ENCODE measurements at regions not wholly inside any gene's neighbourhood (a gene's known extent, or its start where the extent isn't known, plus 50 kb on each side); places are given as distances from the start of the nearest gene placed in this dataset.
"Not testable (repeated sequence)": the region's sequence is repeated elsewhere in the genome, so short reads cannot be mapped to it uniquely, and the experiment has no call there.

GRCh38 chr10:129179972-129180678 is 286.9 kb upstream of the MGMT start:
- H3K27ac Mint-ChIP-seq: no peak overlapping the region
- peaks cover 3% of the 10 kb centered on the region for H3K27me3 Mint-ChIP-seq
- H3K36me3 Mint-ChIP-seq (ENCODE audit: low read depth): no peaks in the 10 kb centered on the region
- no peak overlapping the region for H3K4me3 Mint-ChIP-seq
- no peaks in the 10 kb centered on the region for H3K4me1 Mint-ChIP-seq (ENCODE audit: low read depth)
- H3K9me3 Mint-ChIP-seq: no peaks in the 10 kb centered on the region

GRCh38 chr10:129184196-129184595 is 282.8 kb upstream of the MGMT start:
- Mint-ChIP-seq H3K4me3 (no peak overlapping the region), H3K27ac (no peak overlapping the region), H3K9me3 (peaks cover 22% of the 10 kb centered on the region), H3K4me1 (ENCODE audit: low read depth) (no peaks in the 10 kb centered on the region), H3K27me3 (peaks cover 2% of the 10 kb centered on the region), H3K36me3 (ENCODE audit: low read depth) (no peaks in the 10 kb centered on the region)

- Mint-ChIP-seq H3K4me1 (ENCODE audit: low read depth) (no peaks in the 10 kb centered on the region), H3K27me3 (peaks cover 7% of the 10 kb centered on the region), H3K4me3 (no peak overlapping the region), H3K27ac (no peak overlapping the region), H3K36me3 (ENCODE audit: low read depth) (no peaks in the 10 kb centered on the region), H3K9me3 (peaks cover 22% of the 10 kb centered on the region)
Measured at GRCh38 chr10:129187331-129187730, 279.7 kb upstream of the MGMT start.

GRCh38 chr10:129191797-129192196 is 275.2 kb upstream of the MGMT start:
- Mint-ChIP-seq H3K4me1 (ENCODE audit: low read depth) (peaks cover 8% of the 10 kb centered on the region), H3K9me3 (peaks cover 16% of the 10 kb centered on the region), H3K27me3 (peaks cover 20% of the 10 kb centered on the region), H3K36me3 (ENCODE audit: low read depth) (no peaks in the 10 kb centered on the region), H3K27ac (no peak overlapping the region), H3K4me3 (no peak overlapping the region)

- Mint-ChIP-seq H3K27me3 (peaks cover 20% of the 10 kb centered on the region), H3K4me1 (ENCODE audit: low read depth) (peaks cover 8% of the 10 kb centered on the region), H3K36me3 (ENCODE audit: low read depth) (no peaks in the 10 kb centered on the region), H3K4me3 (no peak overlapping the region), H3K27ac (no peak overlapping the region), H3K9me3 (peaks cover 9% of the 10 kb centered on the region)
Measured at GRCh38 chr10:129192344-129193128, 274.5 kb upstream of the MGMT start.

- H3K27me3 Mint-ChIP-seq: peaks cover 20% of the 10 kb centered on the region
- H3K36me3 Mint-ChIP-seq (ENCODE audit: low read depth): no peaks in the 10 kb centered on the region
- no peak overlapping the region for H3K27ac Mint-ChIP-seq
- H3K4me3 Mint-ChIP-seq: no peak overlapping the region
- peaks cover 3% of the 10 kb centered on the region for H3K9me3 Mint-ChIP-seq
- peaks cover 8% of the 10 kb centered on the region for H3K4me1 Mint-ChIP-seq (ENCODE audit: low read depth)
Measured at GRCh38 chr10:129193148-129193547, 273.9 kb upstream of the MGMT start.

GRCh38 chr10:129194181-129194870 is 272.7 kb upstream of the MGMT start:
- Mint-ChIP-seq H3K9me3 (no peaks in the 10 kb centered on the region), H3K36me3 (ENCODE audit: low read depth) (no peaks in the 10 kb centered on the region), H3K27me3 (peaks cover 16% of the 10 kb centered on the region), H3K4me1 (ENCODE audit: low read depth) (peaks cover 8% of the 10 kb centered on the region), H3K4me3 (no peak overlapping the region), H3K27ac (no peak overlapping the region)

- H3K27me3 Mint-ChIP-seq: no peaks in the 10 kb centered on the region
- no peaks in the 10 kb centered on the region for H3K4me1 Mint-ChIP-seq (ENCODE audit: low read depth)
- H3K4me3 Mint-ChIP-seq: no peak overlapping the region
- H3K27ac Mint-ChIP-seq: no peak overlapping the region
- H3K9me3 Mint-ChIP-seq: no peaks in the 10 kb centered on the region
- no peaks in the 10 kb centered on the region for H3K36me3 Mint-ChIP-seq (ENCODE audit: low read depth)
Measured at GRCh38 chr10:129199826-129200225, 267.2 kb upstream of the MGMT start.

- Mint-ChIP-seq H3K27ac (no peak overlapping the region), H3K9me3 (no peaks in the 10 kb centered on the region), H3K4me3 (no peak overlapping the region)
Measured at GRCh38 chr10:129203819-129204218, 263.2 kb upstream of the MGMT start.

GRCh38 chr10:129207297-129207696 is 259.7 kb upstream of the MGMT start:
- Mint-ChIP-seq H3K27me3 (no peaks in the 10 kb centered on the region), H3K4me3 (no peak overlapping the region)

More at GRCh38 chr10:129203819-129204218, 263.2 kb upstream of the MGMT start:
- Mint-ChIP-seq H3K36me3 (ENCODE audit: low read depth) (no peaks in the 10 kb centered on the region), H3K27me3 (no peaks in the 10 kb centered on the region), H3K4me1 (ENCODE audit: low read depth) (no peaks in the 10 kb centered on the region)

GRCh38 chr10:129210876-129211275 is 256.2 kb upstream of the MGMT start:
- no peaks in the 10 kb centered on the region for H3K36me3 Mint-ChIP-seq (ENCODE audit: low read depth)
- no peak overlapping the region for H3K27ac Mint-ChIP-seq
- no peaks in the 10 kb centered on the region for H3K27me3 Mint-ChIP-seq
- H3K4me3 Mint-ChIP-seq: no peak overlapping the region
- H3K9me3 Mint-ChIP-seq: peaks cover 9% of the 10 kb centered on the region
- no peaks in the 10 kb centered on the region for H3K4me1 Mint-ChIP-seq (ENCODE audit: low read depth)

More at GRCh38 chr10:129207297-129207696, 259.7 kb upstream of the MGMT start:
- Mint-ChIP-seq H3K9me3 (no peaks in the 10 kb centered on the region), H3K4me1 (ENCODE audit: low read depth) (no peaks in the 10 kb centered on the region), H3K36me3 (ENCODE audit: low read depth) (no peaks in the 10 kb centered on the region), H3K27ac (no peak overlapping the region)

- Mint-ChIP-seq H3K4me3 (no peak overlapping the region), H3K27me3 (no peaks in the 10 kb centered on the region), H3K9me3 (peaks cover 10% of the 10 kb centered on the region), H3K36me3 (ENCODE audit: low read depth) (no peaks in the 10 kb centered on the region), H3K27ac (no peak overlapping the region), H3K4me1 (ENCODE audit: low read depth) (no peaks in the 10 kb centered on the region)
Measured at GRCh38 chr10:129213256-129213655, 253.8 kb upstream of the MGMT start.

GRCh38 chr10:129213996-129214395 is 253.0 kb upstream of the MGMT start:
- H3K27ac Mint-ChIP-seq; H3K27me3 Mint-ChIP-seq; H3K4me1 Mint-ChIP-seq (ENCODE audit: low read depth); H3K9me3 Mint-ChIP-seq; H3K4me3 Mint-ChIP-seq; H3K36me3 Mint-ChIP-seq (ENCODE audit: low read depth): not testable (repeated sequence)

- Mint-ChIP-seq H3K27ac (no peak overlapping the region), H3K27me3 (no peaks in the 10 kb centered on the region), H3K4me1 (ENCODE audit: low read depth) (no peaks in the 10 kb centered on the region), H3K4me3 (no peak overlapping the region), H3K9me3 (peaks cover 15% of the 10 kb centered on the region), H3K36me3 (ENCODE audit: low read depth) (no peaks in the 10 kb centered on the region)
Measured at GRCh38 chr10:129219364-129219763, 247.7 kb upstream of the MGMT start.

- H3K4me3 Mint-ChIP-seq: no peak overlapping the region
- peaks cover 6% of the 10 kb centered on the region for H3K9me3 Mint-ChIP-seq
- no peaks in the 10 kb centered on the region for H3K36me3 Mint-ChIP-seq (ENCODE audit: low read depth)
- H3K4me1 Mint-ChIP-seq (ENCODE audit: low read depth): no peaks in the 10 kb centered on the region
- H3K27ac Mint-ChIP-seq: no peak overlapping the region
- H3K27me3 Mint-ChIP-seq: no peaks in the 10 kb centered on the region
Measured at GRCh38 chr10:129222436-129222835, 244.6 kb upstream of the MGMT start.

Measured in stimulated activated naive CD8-positive, alpha-beta T cell treated with anti-CD3 and anti-CD28 coated beads, Interleukin-15, Interleukin-2, amounts not matched to agents 100 ng/mL and 50 ng/mL, for 24 hours (primary cell).